HCT116 (cell line): ENCODE measurements at regions not wholly inside any gene's neighbourhood (a gene's known extent, or its start where the extent isn't known, plus 50 kb on each side); places are given as distances from the start of the nearest gene placed in this dataset.

Experiments used
- ATAC-seq: fragments of 200-7000 bp; cut with Tn5 transposase; 2 replicates; pipeline ENCODE4 v1.9.1; 2020; ENCODE audit warnings: mild to moderate bottlenecking, moderate library complexity
- BruUV-seq: library from RNA; stranded (reverse); fragments of 400-500 nt; replicated peaks from 2 replicates; lab custom pipeline; 2021; lab: Mats Ljungman, UMichigan
- CTCF ChIA-PET: fragments of 300-600 bp; sonication (Branson Sonifier 250); formaldehyde crosslinking; loops from one replicate; lab custom pipeline; 2021; ENCODE audit warnings: antibody characterized with exemption; lab: Charles Lee
- POLR2A ChIA-PET: fragments of 300-600, 350-600 bp; sonication (Branson Sonifier 250); formaldehyde crosslinking; loops from one replicate; lab custom pipeline; 2021; ENCODE audit warnings: antibody characterized with exemption; lab: Charles Lee
- RAD21 ChIA-PET, 2 experiments: fragments of 300-600 bp; sonication (Branson Sonifier 250); formaldehyde crosslinking; loops; one replicate each; lab custom pipeline; 2023; ENCODE audit warnings: low total read pairs in 2 of 2; ENCODE audit not compliant: uncharacterized antibody in 2 of 2, unreplicated experiment in 2 of 2, low non-redundant PET in 1 of 2; lab: Charles Lee
- DNase-seq: peaks from one replicate; pipeline ENCODE4 v3.0.0-alpha.2; 2010; ENCODE audit warnings: low read depth, low spot score
- H2AFZ ChIP-seq: fragments of 200-600 bp; shearing (Covaris generic), sonication (generic); 2 replicates; pipeline ENCODE4 v1.6.1; 2017; ENCODE audit warnings: low read depth, mixed run types, mixed read lengths, antibody characterized with exemption, low read length; ENCODE audit not compliant: poor library complexity, severe bottlenecking
- H3K27ac ChIP-seq: 2 replicates; pipeline ENCODE4 v1.5.1; 2012; ENCODE audit warnings: low read depth, low read length
- H3K27me3 ChIP-seq: fragments of 200-600 bp; sonication (generic); 2 replicates; pipeline ENCODE4 v1.6.1; 2016; ENCODE audit warnings: mixed run types, low read length, mixed read lengths; ENCODE audit not compliant: insufficient read depth
- H3K36me3 ChIP-seq, 2 experiments: fragments of 200-500 bp in 1 of 2; fragments of 200-600 bp in 1 of 2; sonication (Bioruptor generic) in 1 of 2; sonication (generic) in 1 of 2; 2 replicates each; pipeline versions ENCODE4 v1.5.1 to v1.6.1; 2014 to 2016; ENCODE audit warnings: low read length in 2 of 2, inconsistent platforms in 1 of 2, mixed read lengths in 1 of 2, mixed run types in 1 of 2; ENCODE audit not compliant: insufficient read depth in 2 of 2, control insufficient read depth in 1 of 2
- H3K4me1 ChIP-seq, 2 experiments: fragments of 200-600 bp in 1 of 2; sonication (generic) in 1 of 2; 2 replicates each; pipeline versions ENCODE4 v1.5.1 to v1.6.1; 2012 to 2017; ENCODE audit warnings: low read length in 2 of 2, inconsistent platforms in 1 of 2, mild to moderate bottlenecking in 1 of 2, mixed read lengths in 1 of 2, mixed run types in 1 of 2, moderate library complexity in 1 of 2; ENCODE audit not compliant: insufficient read depth in 2 of 2, control insufficient read depth in 1 of 2
- H3K4me2 ChIP-seq: fragments of 200-600 bp; sonication (generic); 2 replicates; pipeline ENCODE4 v1.6.1; 2017; ENCODE audit warnings: mixed run types, low read length, mixed read lengths
- H3K4me3 ChIP-seq, 2 experiments: fragments of 200-600 bp in 1 of 2; sonication (generic) in 1 of 2; replicated peaks in 1 of 2; 2 replicates each; pipeline ENCODE4 v1.5.1; 2011 to 2016; ENCODE audit warnings: low read length in 2 of 2, control low read depth in 1 of 2, low read depth in 1 of 2, mild to moderate bottlenecking in 1 of 2, mixed read lengths in 1 of 2, mixed run types in 1 of 2
- H3K79me2 ChIP-seq: fragments of 200-600 bp; sonication (generic); 2 replicates; pipeline ENCODE4 v1.6.1; 2017; ENCODE audit warnings: mild to moderate bottlenecking, mixed run types, low read length, moderate library complexity, mixed read lengths; ENCODE audit not compliant: insufficient read depth
- H3K9ac ChIP-seq: fragments of 200-600 bp; sonication (generic); 2 replicates; pipeline ENCODE4 v1.6.1; 2016; ENCODE audit warnings: low read length, mixed read lengths
- H3K9me2 ChIP-seq: fragments of 200-600 bp; sonication (generic), shearing (Covaris generic); 2 replicates; pipeline ENCODE4 v1.6.1; 2017; ENCODE audit warnings: mixed run types, mild to moderate bottlenecking, moderate library complexity; ENCODE audit not compliant: insufficient read depth
- H3K9me3 ChIP-seq, 2 experiments: fragments of 200-500 bp in 1 of 2; fragments of 200-600 bp in 1 of 2; sonication (Bioruptor generic) in 1 of 2; sonication (generic) in 1 of 2; 2 replicates each; pipeline ENCODE4 v1.6.1; 2014 to 2017; ENCODE audit warnings: low read length in 2 of 2, mixed read lengths in 2 of 2, inconsistent platforms in 1 of 2, low read depth in 1 of 2, mild to moderate bottlenecking in 1 of 2, mixed run types in 1 of 2, moderate library complexity in 1 of 2; ENCODE audit not compliant: control insufficient read depth in 1 of 2, insufficient read depth in 1 of 2
- H4K20me1 ChIP-seq: fragments of 200-600 bp; sonication (generic), shearing (Covaris generic); 2 replicates; pipeline ENCODE4 v1.6.1; 2017; ENCODE audit warnings: mixed run types, mild to moderate bottlenecking, moderate library complexity; ENCODE audit not compliant: insufficient read depth
- CBX3 ChIP-seq: IDR thresholded peaks from 2 replicates; pipeline ENCODE4 v1.6.1; 2012; ENCODE audit warnings: low read depth
- EZH2phosphoT487 ChIP-seq: fragments of 200-600 bp; IDR thresholded peaks from 2 replicates; pipeline ENCODE4 v1.6.1; 2018; ENCODE audit warnings: antibody characterized with exemption, borderline replicate concordance
- FOSL1 ChIP-seq: IDR thresholded peaks from 2 replicates; pipeline ENCODE4 v1.6.1; 2012; ENCODE audit warnings: low read depth
- JUND ChIP-seq: IDR thresholded peaks from 2 replicates; pipeline ENCODE4 v1.6.1; 2012
- MAX ChIP-seq: IDR thresholded peaks from 2 replicates; pipeline ENCODE4 v1.6.1; 2012
- POLR2AphosphoS5 ChIP-seq: IDR thresholded peaks from 2 replicates; pipeline ENCODE4 v1.6.1; 2011; ENCODE audit warnings: mild to moderate bottlenecking, low read depth, low read length, moderate library complexity
- REST ChIP-seq: IDR thresholded peaks from 2 replicates; pipeline ENCODE4 v1.6.1; 2012; ENCODE audit warnings: low read depth
- TCF7L2 ChIP-seq: IDR thresholded peaks from 2 replicates; pipeline ENCODE4 v1.7.0; 2011; ENCODE audit warnings: borderline replicate concordance, inconsistent platforms; ENCODE audit not compliant: insufficient read depth, insufficient read length; ENCODE audit errors: extremely low read depth
- ZFX ChIP-seq: fragments of 450-650 bp; IDR thresholded peaks from 2 replicates; pipeline ENCODE4 v1.6.1; 2017
- intact Hi-C: fragments of 100-400 bp; cut with micrococcal nuclease; formaldehyde crosslinking; loops from 2 replicates; pipeline ENCODE4 v1.10.0; 2022

GRCh38 chr2:215826838-215827441, 186.4 kb downstream of the MREG start:
- Histone ChIP-seq H3K36me3 (no peaks in the 10 kb centered on the region), H3K9me2 (no peaks in the 10 kb centered on the region), H4K20me1 (no peaks in the 10 kb centered on the region), H3K79me2 (no peaks in the 10 kb centered on the region), H3K27me3 (no peaks in the 10 kb centered on the region), H3K9me3 (no peaks in the 10 kb centered on the region), H2AFZ (no peak overlapping the region), H3K27ac (no peak overlapping the region), H3K9ac (no peak overlapping the region), H3K4me1 (peaks cover 0 to 6% of the 10 kb centered on the region in 2 experiments; a peak in 2 of 4 replicates), H3K4me2 (no peak overlapping the region), H3K4me3 (no peak overlapping the region)
- RAD21 ChIA-PET, result no interaction called here
- CTCF ChIA-PET, result interaction anchor here (0.8 to 1.9 kb wide), 2 partner anchors 12 to 31 kb away, joined by 3 to 14 read pairs; no protein-coding TSS in a partner anchor
- TF ChIP-seq FOSL1, result no peak
- no TSS peak for BruUV-seq
- ATAC-seq (no peak), DNase-seq (no peak)
- intact Hi-C loops, result loop anchor here (10.0 kb wide), 1 partner anchor 292 kb away; no protein-coding TSS in a partner anchor
- POLR2A ChIA-PET, result no interaction called here

- ChIA-PET RAD21 (no interaction called here), POLR2A (no interaction called here), CTCF (no interaction called here)
- no peaks in the 10 kb centered on the region for H4K20me1 ChIP-seq
- H3K4me2 ChIP-seq, result no peak overlapping the region
- ATAC-seq (no peak), DNase-seq (no peak)
- no peak overlapping the region for H3K4me3 ChIP-seq
- no peak overlapping the region for H2AFZ ChIP-seq
- H3K36me3 ChIP-seq, result no peaks in the 10 kb centered on the region
- H3K9me2 ChIP-seq, result no peaks in the 10 kb centered on the region
- no peaks in the 10 kb centered on the region for H3K79me2 ChIP-seq
- no peak overlapping the region for H3K9ac ChIP-seq
- intact Hi-C loops, result loop anchor here (10.0 kb wide), 1 partner anchor 292 kb away; no protein-coding TSS in a partner anchor
- no peaks in the 10 kb centered on the region for H3K9me3 ChIP-seq
- no peak for TF ChIP-seq POLR2AphosphoS5
- TF ChIP-seq JUND, result no peak
- no peak for TF ChIP-seq REST
- TF ChIP-seq MAX, result no peak
- no peak for TF ChIP-seq TCF7L2
- TF ChIP-seq CBX3, result no peak
- no peak for TF ChIP-seq ZFX
- TF ChIP-seq EZH2phosphoT487, result no peak
- H3K4me1 ChIP-seq, result peaks cover 0 to 6% of the 10 kb centered on the region in 2 experiments; a peak in 2 of 4 replicates
- H3K27me3 ChIP-seq, result no peaks in the 10 kb centered on the region
- no peak overlapping the region for H3K27ac ChIP-seq
- no TSS peak for BruUV-seq
Measured at GRCh38 chr2:215826376-215826775, 187.0 kb downstream of the MREG start.
